OCI-LY3 (cell line): ENCODE measurements at regions not wholly inside any gene's neighbourhood (a gene's known extent, or its start where the extent isn't known, plus 50 kb on each side); places are given as distances from the start of the nearest gene placed in this dataset.

Experiments used
- EZH2phosphoT487 ChIP-seq: fragments of 200-600 bp; shearing (Covaris generic); IDR thresholded peaks from 2 replicates; pipeline ENCODE4 v1.6.1; 2018; ENCODE audit warnings: antibody characterized with exemption, mixed run types, low read depth
- TF ChIP-seq, protein P1 (sequence below): fragments of 200-600, 300-600 bp; sonication (generic); IDR thresholded peaks from 2 replicates; pipeline ENCODE4 v1.5.1; 2014; ENCODE audit warnings: antibody characterized with exemption, low read length, low read depth

DNA sequence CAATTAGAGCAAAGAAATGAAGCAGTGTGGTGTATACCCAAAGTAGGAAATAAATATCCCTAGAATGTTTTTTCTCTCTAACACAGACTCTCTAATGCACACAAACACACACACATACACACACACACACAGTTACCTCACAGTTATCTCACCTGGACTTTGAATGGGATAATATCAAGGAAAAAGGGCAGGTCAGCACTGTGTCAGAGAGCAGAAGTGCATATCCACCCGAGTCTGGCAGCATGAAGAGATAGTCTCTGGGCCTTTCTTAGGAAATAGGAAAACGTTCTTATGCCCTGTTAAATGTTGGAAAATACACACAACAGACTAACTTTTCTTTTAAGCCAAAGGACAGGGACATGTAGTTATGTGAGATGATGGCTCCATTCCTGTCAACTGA lies 162.0 kb downstream of the COL6A3 start:
- TF ChIP-seq, protein P1, sequence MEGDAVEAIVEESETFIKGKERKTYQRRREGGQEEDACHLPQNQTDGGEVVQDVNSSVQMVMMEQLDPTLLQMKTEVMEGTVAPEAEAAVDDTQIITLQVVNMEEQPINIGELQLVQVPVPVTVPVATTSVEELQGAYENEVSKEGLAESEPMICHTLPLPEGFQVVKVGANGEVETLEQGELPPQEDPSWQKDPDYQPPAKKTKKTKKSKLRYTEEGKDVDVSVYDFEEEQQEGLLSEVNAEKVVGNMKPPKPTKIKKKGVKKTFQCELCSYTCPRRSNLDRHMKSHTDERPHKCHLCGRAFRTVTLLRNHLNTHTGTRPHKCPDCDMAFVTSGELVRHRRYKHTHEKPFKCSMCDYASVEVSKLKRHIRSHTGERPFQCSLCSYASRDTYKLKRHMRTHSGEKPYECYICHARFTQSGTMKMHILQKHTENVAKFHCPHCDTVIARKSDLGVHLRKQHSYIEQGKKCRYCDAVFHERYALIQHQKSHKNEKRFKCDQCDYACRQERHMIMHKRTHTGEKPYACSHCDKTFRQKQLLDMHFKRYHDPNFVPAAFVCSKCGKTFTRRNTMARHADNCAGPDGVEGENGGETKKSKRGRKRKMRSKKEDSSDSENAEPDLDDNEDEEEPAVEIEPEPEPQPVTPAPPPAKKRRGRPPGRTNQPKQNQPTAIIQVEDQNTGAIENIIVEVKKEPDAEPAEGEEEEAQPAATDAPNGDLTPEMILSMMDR: no peak
- no peak for TF ChIP-seq EZH2phosphoT487
